Cardiac muscle cell (in vitro differentiated cells and primary cell): ENCODE measurements at regions not wholly inside any gene's neighbourhood (a gene's known extent, or its start where the extent isn't known, plus 50 kb on each side); places are given as distances from the start of the nearest gene placed in this dataset.

ENCODE experiments used
- DNase-seq, 2 donors: peaks; one replicate each; pipeline versions ENCODE4 v3.0.0 to v3.0.0-alpha.2; 2010 to 2017; ENCODE audit warnings: low read depth in 1 of 2, low spot score in 1 of 2
- H3K27ac ChIP-seq: fragments of 200-600 bp; sonication (generic); 2 replicates; pipeline ENCODE4 v1.5.1; 2016
- H3K27me3 ChIP-seq: fragments of 200-600 bp; sonication (generic); 2 replicates; pipeline ENCODE4 v1.6.0; 2016; ENCODE audit warnings: control low read depth
- H3K36me3 ChIP-seq: fragments of 200-600 bp; sonication (generic); 2 replicates; pipeline ENCODE4 v1.5.1; 2016; ENCODE audit warnings: control low read depth
- H3K4me1 ChIP-seq: fragments of 200-600 bp; sonication (generic); 2 replicates; pipeline ENCODE4 v1.8.1; 2017; ENCODE audit warnings: low read depth, mild to moderate bottlenecking, mixed run types
- H3K4me3 ChIP-seq: fragments of 200-600 bp; sonication (generic); 2 replicates; pipeline ENCODE4 v1.5.1; 2016; ENCODE audit warnings: mild to moderate bottlenecking
- H3K9me3 ChIP-seq: fragments of 200-600 bp; sonication (generic); 2 replicates; pipeline ENCODE4 v1.5.1; 2017; ENCODE audit warnings: low read depth, mild to moderate bottlenecking, control low read depth
- CTCF ChIP-seq: IDR thresholded peaks from 2 replicates; pipeline ENCODE4 v1.5.1; 2012; ENCODE audit warnings: low read depth, mild to moderate bottlenecking, low read length

GRCh38 chr11:25441421-25441820, 890.5 kb upstream of the ANO3 start:
- no peak overlapping the region for H3K4me3 ChIP-seq
- H3K9me3 ChIP-seq: no peaks in the 10 kb centered on the region
- H3K27ac ChIP-seq: no peak overlapping the region
- H3K4me1 ChIP-seq: no peaks in the 10 kb centered on the region
- peak in 1 of 2 donors; percentile 21 for DNase-seq
- no peak for TF ChIP-seq CTCF
- H3K36me3 ChIP-seq: no peaks in the 10 kb centered on the region
- H3K27me3 ChIP-seq: no peaks in the 10 kb centered on the region

GRCh38 chr11:25449091-25449490, 882.8 kb upstream of the ANO3 start:
- no peaks in the 10 kb centered on the region for H3K27me3 ChIP-seq
- H3K4me3 ChIP-seq: no peak overlapping the region
- no peaks in the 10 kb centered on the region for H3K36me3 ChIP-seq
- no peaks in the 10 kb centered on the region for H3K4me1 ChIP-seq
- no peak for DNase-seq
- H3K27ac ChIP-seq: no peak overlapping the region
- H3K9me3 ChIP-seq: no peaks in the 10 kb centered on the region
- no peak for TF ChIP-seq CTCF

DNA sequence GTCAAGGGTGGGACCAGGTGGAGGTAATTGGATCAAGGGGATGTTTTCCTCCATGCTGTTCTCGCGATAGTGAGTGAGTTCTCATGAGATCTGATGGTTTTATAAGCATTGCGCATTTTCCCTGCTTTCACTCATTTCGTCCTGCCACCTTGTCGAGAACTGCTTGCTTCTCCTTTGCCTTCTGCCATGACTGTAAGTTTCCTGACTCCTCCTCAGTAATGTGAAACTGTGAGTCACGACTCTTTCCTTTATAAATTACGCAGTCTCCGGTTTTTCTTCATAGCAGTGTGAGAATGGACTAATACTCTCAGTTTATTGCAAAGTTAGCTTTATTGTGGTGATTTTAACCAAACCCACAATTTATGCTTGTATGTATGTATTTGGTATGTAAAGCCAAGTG, 878.5 kb upstream of the ANO3 start:
- no peaks in the 10 kb centered on the region for H3K36me3 ChIP-seq
- no peak overlapping the region for H3K27ac ChIP-seq
- H3K4me1 ChIP-seq: no peaks in the 10 kb centered on the region
- no peak for TF ChIP-seq CTCF
- H3K27me3 ChIP-seq: no peaks in the 10 kb centered on the region
- H3K4me3 ChIP-seq: no peak overlapping the region
- no peak for DNase-seq
- no peaks in the 10 kb centered on the region for H3K9me3 ChIP-seq

GRCh38 chr11:25456211-25456610, 875.7 kb upstream of the ANO3 start:
- Histone ChIP-seq H3K36me3 (no peaks in the 10 kb centered on the region), H3K4me1 (no peaks in the 10 kb centered on the region), H3K27ac (no peak overlapping the region), H3K9me3 (no peaks in the 10 kb centered on the region), H3K27me3 (no peaks in the 10 kb centered on the region), H3K4me3 (no peak overlapping the region)
- no peak for DNase-seq
- TF ChIP-seq CTCF: no peak

DNA sequence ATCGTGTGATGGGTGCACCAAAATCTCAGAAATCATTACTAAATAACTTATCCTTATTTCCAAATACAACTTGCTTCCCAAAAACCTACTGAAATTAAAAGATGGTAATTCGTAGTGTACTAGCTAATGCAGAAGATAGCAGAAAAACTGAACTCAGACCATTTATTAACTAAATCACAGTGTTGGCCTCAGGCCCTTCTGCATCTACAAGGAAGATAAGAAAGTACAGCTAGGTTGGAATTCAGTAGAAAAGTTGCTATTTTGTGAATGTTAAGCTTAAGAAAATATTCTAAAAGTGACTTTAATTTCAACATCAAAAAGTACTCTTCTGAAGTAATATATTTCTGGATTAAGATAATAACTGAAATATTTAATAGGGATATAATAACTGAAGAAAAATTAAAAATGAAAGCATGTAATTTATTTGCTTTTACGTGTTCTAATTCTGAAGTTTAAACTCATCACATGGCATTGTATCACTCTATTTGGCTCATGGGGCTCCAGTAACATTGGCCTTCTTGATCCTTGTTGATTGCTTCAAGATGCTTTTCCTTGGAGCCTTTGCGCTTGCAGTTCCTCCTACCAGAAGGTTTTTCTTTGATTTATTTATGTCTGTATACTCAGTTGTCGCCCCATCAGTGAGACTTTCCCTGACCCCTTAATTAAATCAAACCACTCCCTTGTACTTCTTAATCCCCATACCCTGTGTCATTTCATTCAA, 847.9 kb upstream of the ANO3 start:
- no peaks in the 10 kb centered on the region for H3K27me3 ChIP-seq
- no peaks in the 10 kb centered on the region for H3K4me1 ChIP-seq
- H3K27ac ChIP-seq: no peak overlapping the region
- DNase-seq: no peak
- H3K36me3 ChIP-seq: no peaks in the 10 kb centered on the region
- TF ChIP-seq CTCF: no peak
- H3K9me3 ChIP-seq: no peaks in the 10 kb centered on the region
- no peak overlapping the region for H3K4me3 ChIP-seq
